NCI-H526 (cell line): ENCODE measurements at regions not wholly inside any gene's neighbourhood (a gene's known extent, or its start where the extent isn't known, plus 50 kb on each side); places are given as distances from the start of the nearest gene placed in this dataset.
A peak's percentile ranks its signal among the peaks of the same experiment; 100 is the strongest.

Experiments
- DNase-seq, 2 experiments: peaks; one replicate each; lab custom pipeline; 2025; lab: John Stamatoyannopoulos, UW

GRCh38 chr15:85889956-85890619 is 95.4 kb upstream of the KLHL25 start:
- DNase-seq, result no peak

- no peak for DNase-seq
Measured at GRCh38 chr15:85890620-85890980, 95.9 kb upstream of the KLHL25 start.

- DNase-seq, result no peak
Measured at GRCh38 chr15:85891470-85891869, 96.7 kb upstream of the KLHL25 start.

- DNase-seq, result no peak
Measured at GRCh38 chr15:85892232-85892631, 97.5 kb upstream of the KLHL25 start.

GRCh38 chr15:85897207-85897894 is 102.6 kb upstream of the KLHL25 start:
- DNase-seq, result no peak

- no peak for DNase-seq
Measured at GRCh38 chr15:85897895-85898717, 103.4 kb upstream of the KLHL25 start.

- DNase-seq, result no peak
Measured at GRCh38 chr15:85899927-85900326, 105.2 kb upstream of the KLHL25 start.

- DNase-seq, result no peak
Measured at GRCh38 chr15:85905751-85906450, 111.2 kb upstream of the KLHL25 start.

GRCh38 chr15:85906640-85907039 is 111.9 kb upstream of the KLHL25 start:
- no peak for DNase-seq

- peak; percentile 91 to 96 for DNase-seq
Measured at GRCh38 chr15:85910834-85911233, 116.1 kb upstream of the KLHL25 start.

GRCh38 chr15:85913461-85913860 is 118.7 kb upstream of the KLHL25 start:
- DNase-seq, result peak; percentile 74 to 76

- no peak for DNase-seq
Measured at GRCh38 chr15:85920956-85921355, 126.2 kb upstream of the KLHL25 start.

GRCh38 chr15:85924088-85924487 is 129.4 kb upstream of the KLHL25 start:
- no peak for DNase-seq

GRCh38 chr15:85925649-85926237 is 131.0 kb upstream of the KLHL25 start:
- no peak for DNase-seq

GRCh38 chr15:85926834-85927233 is 132.1 kb upstream of the KLHL25 start:
- DNase-seq, result no peak

- no peak for DNase-seq
Measured at GRCh38 chr15:85927931-85928537, 133.3 kb upstream of the KLHL25 start.

GRCh38 chr15:85929786-85930185 is 135.1 kb upstream of the KLHL25 start:
- no peak for DNase-seq

GRCh38 chr15:85932391-85932790 is 137.7 kb upstream of the KLHL25 start:
- DNase-seq, result no peak

GRCh38 chr15:85934691-85935090 is 140.0 kb upstream of the KLHL25 start:
- DNase-seq, result no peak

GRCh38 chr15:85935182-85935581 is 140.5 kb upstream of the KLHL25 start:
- no peak for DNase-seq

- DNase-seq, result no peak
Measured at GRCh38 chr15:85937661-85938060, 142.0 kb upstream of the AGBL1 start.
